ENCODE measurements at regions not wholly inside any gene's neighbourhood (a gene's known extent, or its start where the extent isn't known, plus 50 kb on each side); places are given as distances from the start of the nearest gene placed in this dataset.

GRCh38 chr11:15707971-15708370 lies 593.2 kb downstream of the INSC start:
- DNase-seq: no peak

- no peak for DNase-seq
Measured at GRCh38 chr11:15710580-15711275, 596.0 kb downstream of the INSC start.

- DNase-seq: no peak
Measured at GRCh38 chr11:15711311-15711710, 596.6 kb downstream of the INSC start.

- DNase-seq: no peak
Measured at GRCh38 chr11:15714641-15715399, 600.1 kb downstream of the INSC start.

- no peak for DNase-seq
Measured at GRCh38 chr11:15716550-15716949, 601.8 kb downstream of the INSC start.

GRCh38 chr11:15720460-15720859 lies 605.7 kb downstream of the INSC start:
- DNase-seq: no peak

GRCh38 chr11:15723966-15724365 lies 609.2 kb downstream of the INSC start:
- no peak for DNase-seq

- no peak for DNase-seq
Measured at GRCh38 chr11:15724601-15725000, 609.9 kb downstream of the INSC start.

- no peak for DNase-seq
Measured at GRCh38 chr11:15725246-15725645, 610.5 kb downstream of the INSC start.

- no peak for DNase-seq
Measured at GRCh38 chr11:15726221-15726746, 611.6 kb downstream of the INSC start.

- DNase-seq: no peak
Measured at GRCh38 chr11:15726893-15727519, 612.3 kb downstream of the INSC start.

GRCh38 chr11:15727520-15727914 lies 612.8 kb downstream of the INSC start:
- DNase-seq: no peak

GRCh38 chr11:15728207-15728606 lies 613.5 kb downstream of the INSC start:
- no peak for DNase-seq

- DNase-seq: no peak
Measured at GRCh38 chr11:15730263-15730994, 615.7 kb downstream of the INSC start.

- DNase-seq: no peak
Measured at GRCh38 chr11:15730995-15731385, 616.3 kb downstream of the INSC start.

- no peak for DNase-seq
Measured at GRCh38 chr11:15735706-15736105, 620.6 kb downstream of the SOX6 start.

- DNase-seq: no peak
Measured at GRCh38 chr11:15737320-15737719, 619.0 kb downstream of the SOX6 start.

- DNase-seq: no peak
Measured at GRCh38 chr11:15738931-15739330, 617.4 kb downstream of the SOX6 start.

GRCh38 chr11:15742626-15743519 lies 613.5 kb downstream of the SOX6 start:
- no peak for DNase-seq

GRCh38 chr11:15744693-15745092 lies 611.7 kb downstream of the SOX6 start:
- no peak for DNase-seq

GRCh38 chr11:15745266-15745665 lies 611.1 kb downstream of the SOX6 start:
- no peak for DNase-seq

- no peak for DNase-seq
Measured at GRCh38 chr11:15747671-15748070, 608.7 kb downstream of the SOX6 start.
